ENCODE measurements at regions not wholly inside any gene's neighbourhood (a gene's known extent, or its start where the extent isn't known, plus 50 kb on each side); places are given as distances from the start of the nearest gene placed in this dataset.

DNA sequence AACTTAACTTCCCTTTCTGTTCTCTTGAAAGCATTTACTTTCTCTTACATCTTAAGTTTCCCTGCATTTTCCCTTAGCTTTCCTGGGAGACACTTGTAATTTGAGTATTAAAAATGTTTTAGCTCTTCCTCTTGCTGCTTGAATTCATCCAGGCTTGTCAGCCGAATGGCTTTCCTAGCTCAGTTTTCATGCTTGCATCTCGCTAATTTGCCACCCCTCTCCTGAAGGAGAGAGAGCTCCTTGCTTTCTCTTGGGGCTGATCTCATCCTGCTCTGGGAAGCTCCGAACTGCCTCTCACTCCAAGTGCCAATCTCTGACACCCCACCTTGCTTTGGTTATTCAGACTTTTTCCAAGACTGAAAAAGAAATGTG lies 374.6 kb upstream of the TBL1XR1 start:
- Histone ChIP-seq H3K27me3 (no peaks in the 10 kb centered on the region), H3K9me3 (no peaks in the 10 kb centered on the region), H3K36me3 (no peaks in the 10 kb centered on the region), H3K4me1 (peaks cover 6 to 57% (median 17%) of the 10 kb centered on the region in 3 donors), H3K4me3 (no peak overlapping the region), H3K27ac (peak overlapping the region in 2 of 4 donors; percentile 21 to 84)
- TF ChIP-seq POLR2A (IDR thresholded peaks at IDR 0.05): no peak
- TF ChIP-seq, protein P1, sequence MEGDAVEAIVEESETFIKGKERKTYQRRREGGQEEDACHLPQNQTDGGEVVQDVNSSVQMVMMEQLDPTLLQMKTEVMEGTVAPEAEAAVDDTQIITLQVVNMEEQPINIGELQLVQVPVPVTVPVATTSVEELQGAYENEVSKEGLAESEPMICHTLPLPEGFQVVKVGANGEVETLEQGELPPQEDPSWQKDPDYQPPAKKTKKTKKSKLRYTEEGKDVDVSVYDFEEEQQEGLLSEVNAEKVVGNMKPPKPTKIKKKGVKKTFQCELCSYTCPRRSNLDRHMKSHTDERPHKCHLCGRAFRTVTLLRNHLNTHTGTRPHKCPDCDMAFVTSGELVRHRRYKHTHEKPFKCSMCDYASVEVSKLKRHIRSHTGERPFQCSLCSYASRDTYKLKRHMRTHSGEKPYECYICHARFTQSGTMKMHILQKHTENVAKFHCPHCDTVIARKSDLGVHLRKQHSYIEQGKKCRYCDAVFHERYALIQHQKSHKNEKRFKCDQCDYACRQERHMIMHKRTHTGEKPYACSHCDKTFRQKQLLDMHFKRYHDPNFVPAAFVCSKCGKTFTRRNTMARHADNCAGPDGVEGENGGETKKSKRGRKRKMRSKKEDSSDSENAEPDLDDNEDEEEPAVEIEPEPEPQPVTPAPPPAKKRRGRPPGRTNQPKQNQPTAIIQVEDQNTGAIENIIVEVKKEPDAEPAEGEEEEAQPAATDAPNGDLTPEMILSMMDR (IDR thresholded peaks at IDR 0.05): no peak
- WGBS, 2 donors: 66 to 95% methylated on average over 3 of the region's 3 CpGs
- DNase-seq: no peak
- intact Hi-C loops (cut with DNase I): no loop called here

DNA sequence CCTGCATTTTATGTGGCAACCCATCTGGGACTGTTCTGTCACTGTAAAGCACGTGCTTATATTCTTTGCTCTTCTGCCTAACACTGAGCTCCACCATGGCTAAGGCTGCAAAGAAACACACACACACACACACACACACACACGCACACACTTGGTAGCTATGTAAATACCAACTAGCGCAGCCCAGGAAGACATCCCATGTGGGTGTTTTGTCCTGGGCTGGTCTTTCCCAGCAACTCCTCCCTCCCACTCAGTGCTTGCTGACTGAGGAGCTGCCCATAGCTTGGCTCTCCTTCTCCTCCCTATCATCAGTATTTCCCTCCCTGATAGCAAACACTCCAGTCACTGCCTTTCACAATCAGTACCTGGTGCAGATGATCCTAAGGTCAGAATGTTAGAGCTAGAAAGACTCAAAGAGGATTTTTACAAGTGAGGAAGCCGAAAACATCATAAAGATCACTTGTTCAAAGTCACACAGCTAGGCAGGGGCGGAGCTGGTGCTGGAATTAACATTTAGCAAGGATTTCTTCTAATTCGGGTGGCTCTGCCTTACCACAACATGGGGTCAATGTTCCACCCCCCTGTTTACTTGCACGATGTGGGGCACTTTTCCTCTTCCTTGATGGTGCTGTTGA lies 377.1 kb upstream of the TBL1XR1 start:
- H3K36me3 ChIP-seq: no peaks in the 10 kb centered on the region
- TF ChIP-seq POLR2A (IDR thresholded peaks at IDR 0.05): no peak
- TF ChIP-seq, protein P1 (IDR thresholded peaks at IDR 0.05): no peak
- no peaks in the 10 kb centered on the region for H3K9me3 ChIP-seq
- no peak for DNase-seq
- H3K27me3 ChIP-seq: no peaks in the 10 kb centered on the region
- intact Hi-C loops (cut with DNase I): no loop called here
- H3K27ac ChIP-seq: peak overlapping the region in 3 of 4 donors; percentile 2 to 46 (median 19)
- 71% methylated on average over 7 of the region's 7 CpGs for WGBS, 2 donors
- peaks cover 6 to 47% (median 11%) of the 10 kb centered on the region in 3 donors for H3K4me1 ChIP-seq
- H3K4me3 ChIP-seq: no peak overlapping the region

DNA sequence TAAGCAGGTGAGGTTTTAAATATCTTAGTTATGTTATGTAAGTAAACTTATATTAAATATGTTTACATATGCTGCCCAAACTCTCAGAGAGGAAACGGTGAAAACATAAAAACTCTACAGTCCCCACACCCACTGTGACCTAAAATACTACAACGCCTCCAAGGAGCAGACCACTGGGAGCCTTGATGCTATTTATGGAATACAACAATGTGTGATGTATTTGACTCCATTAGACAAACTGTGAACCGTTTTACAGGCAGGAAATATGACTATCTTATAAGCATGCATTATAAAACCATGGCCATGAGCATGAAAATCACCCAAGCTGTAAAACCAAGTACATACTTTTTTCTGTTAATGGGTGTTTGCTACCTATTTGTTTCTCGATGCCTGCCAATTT lies 379.5 kb upstream of the TBL1XR1 start:
- Histone ChIP-seq H3K9me3 (no peaks in the 10 kb centered on the region), H3K36me3 (no peaks in the 10 kb centered on the region), H3K4me1 (peaks cover 6 to 38% (median 6%) of the 10 kb centered on the region in 3 donors), H3K4me3 (no peak overlapping the region), H3K27me3 (no peaks in the 10 kb centered on the region), H3K27ac (no peak overlapping the region)
- no peak for TF ChIP-seq POLR2A (IDR thresholded peaks at IDR 0.05)
- TF ChIP-seq, protein P1 (IDR thresholded peaks at IDR 0.05): no peak
- intact Hi-C loops (cut with DNase I): no loop called here
- DNase-seq: no peak
- WGBS, 2 donors: 70 to 75% methylated on average over 4 of the region's 4 CpGs

DNA sequence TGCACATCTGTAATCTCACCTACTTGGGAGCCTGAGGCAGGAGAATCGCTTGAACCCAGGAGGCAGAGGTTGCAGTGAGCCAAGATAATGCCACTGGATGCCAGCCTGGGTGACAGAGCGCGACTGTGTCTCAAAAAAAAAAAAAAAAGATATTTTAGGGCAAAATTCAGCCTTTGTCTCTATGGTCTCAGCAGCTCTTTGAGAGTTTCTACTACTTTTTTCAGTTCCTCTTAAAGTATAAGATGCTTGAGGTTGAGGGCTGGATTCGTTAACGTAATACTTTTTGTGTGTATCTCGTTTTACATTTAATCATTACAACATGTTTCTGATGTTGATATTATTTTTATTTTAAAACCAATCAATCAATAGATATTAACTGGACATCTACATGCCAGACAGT lies 381.2 kb upstream of the TBL1XR1 start:
- Histone ChIP-seq H3K4me3 (no peak overlapping the region), H3K9me3 (no peaks in the 10 kb centered on the region), H3K4me1 (peaks cover 6 to 33% (median 6%) of the 10 kb centered on the region in 3 donors), H3K27me3 (no peaks in the 10 kb centered on the region), H3K36me3 (no peaks in the 10 kb centered on the region), H3K27ac (no peak overlapping the region)
- 75 to 86% methylated on average over 6 of the region's 6 CpGs for WGBS, 2 donors
- no peak for TF ChIP-seq POLR2A (IDR thresholded peaks at IDR 0.05)
- TF ChIP-seq, protein P1 (IDR thresholded peaks at IDR 0.05): no peak
- intact Hi-C loops (cut with DNase I): no loop called here
- no peak for DNase-seq

DNA sequence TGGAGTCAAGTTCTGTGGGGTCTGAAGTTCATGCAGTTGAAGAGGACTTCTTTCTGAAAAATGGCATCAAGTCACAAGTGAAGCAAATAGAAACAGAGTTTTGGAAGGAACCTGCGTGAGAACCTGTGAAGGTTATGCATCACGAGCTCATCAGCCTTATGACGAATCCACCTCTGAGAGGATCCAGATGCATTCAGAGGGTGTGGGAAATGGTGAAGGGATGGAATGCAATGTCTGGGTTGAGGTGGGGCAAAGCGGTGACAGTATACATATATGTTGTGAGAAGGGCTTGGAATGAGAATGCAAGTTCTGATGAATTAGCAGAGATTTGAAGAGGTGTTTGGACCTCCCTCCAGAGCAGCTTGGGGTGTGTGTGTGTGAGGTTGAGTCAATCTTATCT lies 382.1 kb upstream of the TBL1XR1 start:
- H3K36me3 ChIP-seq: no peaks in the 10 kb centered on the region
- peak overlapping the region in 2 of 4 donors; percentile 25 to 54 for H3K27ac ChIP-seq
- intact Hi-C loops (cut with DNase I): no loop called here
- WGBS, 2 donors: 77 to 93% methylated on average over 4 of the region's 4 CpGs
- no peak for DNase-seq
- H3K27me3 ChIP-seq: no peaks in the 10 kb centered on the region
- H3K4me1 ChIP-seq: peaks cover 6 to 26% (median 6%) of the 10 kb centered on the region in 3 donors
- no peaks in the 10 kb centered on the region for H3K9me3 ChIP-seq
- H3K4me3 ChIP-seq: no peak overlapping the region
- TF ChIP-seq POLR2A (IDR thresholded peaks at IDR 0.05): no peak
- TF ChIP-seq, protein P1 (IDR thresholded peaks at IDR 0.05): no peak
